Ascending aorta (tissue), 2 donors: ENCODE measurements at regions not wholly inside any gene's neighbourhood (a gene's known extent, or its start where the extent isn't known, plus 50 kb on each side); places are given as distances from the start of the nearest gene placed in this dataset.

Source experiments
- DNase-seq, 2 donors: peaks; one replicate each; pipeline ENCODE4 v3.0.0-alpha.2; 2019; ENCODE audit warnings: low spot score in 2 of 2
- H3K27ac ChIP-seq, 2 donors: fragments of 200-600 bp; sonication (generic); one replicate each; pipeline ENCODE4 v1.5.1; 2016 to 2017; ENCODE audit warnings: mild to moderate bottlenecking in 1 of 2
- H3K27me3 ChIP-seq: fragments of 200-600 bp; sonication (generic); one replicate; pipeline ENCODE4 v1.5.1; 2017
- H3K36me3 ChIP-seq, 2 donors: fragments of 200-600 bp; sonication (generic); one replicate each; pipeline ENCODE4 v1.5.1; 2016
- H3K4me1 ChIP-seq, 2 donors: fragments of 200-600 bp; sonication (generic); one replicate each; pipeline ENCODE4 v1.5.1; 2016 to 2017; ENCODE audit warnings: mild to moderate bottlenecking in 1 of 2
- H3K4me3 ChIP-seq, 2 donors: fragments of 200-600 bp; sonication (generic); one replicate each; pipeline ENCODE4 v1.5.1; 2016 to 2017; ENCODE audit warnings: mild to moderate bottlenecking in 1 of 2
- H3K9me3 ChIP-seq, 2 donors: fragments of 200-600 bp; sonication (generic); one replicate each; pipeline ENCODE4 v1.5.1; 2016
- intact Hi-C: fragments of 100-400 bp; cut with DNase I; formaldehyde crosslinking; loops from one replicate; pipeline ENCODE4 v1.15.1; 2023
- TF ChIP-seq, protein P1 (sequence below), 3 experiments: fragments of 200-600 bp in 2 of 3; fragments of 450-650 bp in 1 of 3; sonication (generic) in 2 of 3; IDR thresholded peaks; one replicate each; pipeline ENCODE4 v1.5.1; 2016 to 2019; ENCODE audit warnings: antibody characterized with exemption in 3 of 3, mild to moderate bottlenecking in 1 of 3, moderate library complexity in 1 of 3

- Histone ChIP-seq H3K4me3 (no peak overlapping the region), H3K27me3 (no peaks in the 10 kb centered on the region), H3K9me3 (no peaks in the 10 kb centered on the region), H3K4me1 (no peaks in the 10 kb centered on the region), H3K36me3 (no peaks in the 10 kb centered on the region), H3K27ac (no peak overlapping the region)
- TF ChIP-seq, protein P1, sequence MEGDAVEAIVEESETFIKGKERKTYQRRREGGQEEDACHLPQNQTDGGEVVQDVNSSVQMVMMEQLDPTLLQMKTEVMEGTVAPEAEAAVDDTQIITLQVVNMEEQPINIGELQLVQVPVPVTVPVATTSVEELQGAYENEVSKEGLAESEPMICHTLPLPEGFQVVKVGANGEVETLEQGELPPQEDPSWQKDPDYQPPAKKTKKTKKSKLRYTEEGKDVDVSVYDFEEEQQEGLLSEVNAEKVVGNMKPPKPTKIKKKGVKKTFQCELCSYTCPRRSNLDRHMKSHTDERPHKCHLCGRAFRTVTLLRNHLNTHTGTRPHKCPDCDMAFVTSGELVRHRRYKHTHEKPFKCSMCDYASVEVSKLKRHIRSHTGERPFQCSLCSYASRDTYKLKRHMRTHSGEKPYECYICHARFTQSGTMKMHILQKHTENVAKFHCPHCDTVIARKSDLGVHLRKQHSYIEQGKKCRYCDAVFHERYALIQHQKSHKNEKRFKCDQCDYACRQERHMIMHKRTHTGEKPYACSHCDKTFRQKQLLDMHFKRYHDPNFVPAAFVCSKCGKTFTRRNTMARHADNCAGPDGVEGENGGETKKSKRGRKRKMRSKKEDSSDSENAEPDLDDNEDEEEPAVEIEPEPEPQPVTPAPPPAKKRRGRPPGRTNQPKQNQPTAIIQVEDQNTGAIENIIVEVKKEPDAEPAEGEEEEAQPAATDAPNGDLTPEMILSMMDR (IDR thresholded peaks at IDR 0.05) = no peak
- no peak for DNase-seq
- intact Hi-C loops = no loop called here
These were observed 114.0 kb downstream of the ACAA2 start for GRCh38 chr18:49699303-49699702.

GRCh38 chr18:49698525-49699025, 114.8 kb downstream of the ACAA2 start:
- TF ChIP-seq, protein P1 (IDR thresholded peaks at IDR 0.05) = no peak

GRCh38 chr18:49697757-49698524, 115.4 kb downstream of the ACAA2 start:
- no peak overlapping the region for H3K4me3 ChIP-seq
- no peaks in the 10 kb centered on the region for H3K9me3 ChIP-seq
- DNase-seq = no peak
- intact Hi-C loops = no loop called here
- no peaks in the 10 kb centered on the region for H3K36me3 ChIP-seq
- peak overlapping the region in 1 of 2 donors; percentile 12 for H3K27ac ChIP-seq
- H3K27me3 ChIP-seq = no peaks in the 10 kb centered on the region
- TF ChIP-seq, protein P1 (IDR thresholded peaks at IDR 0.05) = no peak
- H3K4me1 ChIP-seq = no peaks in the 10 kb centered on the region

More at GRCh38 chr18:49698525-49699025, 114.8 kb downstream of the ACAA2 start:
- no peaks in the 10 kb centered on the region for H3K36me3 ChIP-seq
- H3K27me3 ChIP-seq = no peaks in the 10 kb centered on the region
- no peak overlapping the region for H3K4me3 ChIP-seq
- no peak overlapping the region for H3K27ac ChIP-seq
- intact Hi-C loops = no loop called here
- H3K9me3 ChIP-seq = no peaks in the 10 kb centered on the region
- no peaks in the 10 kb centered on the region for H3K4me1 ChIP-seq
- DNase-seq = no peak

- TF ChIP-seq, protein P1 (IDR thresholded peaks at IDR 0.05) = no peak
- Histone ChIP-seq H3K36me3 (no peaks in the 10 kb centered on the region), H3K9me3 (no peaks in the 10 kb centered on the region), H3K4me1 (no peaks in the 10 kb centered on the region), H3K27me3 (no peaks in the 10 kb centered on the region), H3K4me3 (no peak overlapping the region), H3K27ac (no peak overlapping the region)
- no peak for DNase-seq
- intact Hi-C loops = no loop called here
These were observed 116.3 kb downstream of the ACAA2 start for GRCh38 chr18:49697049-49697448.

GRCh38 chr18:49694402-49694801, 118.9 kb downstream of the ACAA2 start:
- TF ChIP-seq, protein P1 (IDR thresholded peaks at IDR 0.05) = no peak
- no peaks in the 10 kb centered on the region for H3K27me3 ChIP-seq
- H3K4me1 ChIP-seq = no peaks in the 10 kb centered on the region
- intact Hi-C loops = no loop called here
- H3K36me3 ChIP-seq = no peaks in the 10 kb centered on the region
- no peak for DNase-seq
- H3K27ac ChIP-seq = no peak overlapping the region
- no peaks in the 10 kb centered on the region for H3K9me3 ChIP-seq
- H3K4me3 ChIP-seq = no peak overlapping the region
